PC-9 (cell line): ENCODE measurements at regions not wholly inside any gene's neighbourhood (a gene's known extent, or its start where the extent isn't known, plus 50 kb on each side); places are given as distances from the start of the nearest gene placed in this dataset.

Experiments used
- BruUV-seq: library from RNA; stranded (reverse); fragments of 400-500 nt; replicated peaks from 2 replicates; lab custom pipeline; 2021; lab: Mats Ljungman, UMichigan
- CTCF ChIA-PET: fragments of 300-600 bp; sonication (Branson Sonifier 250); formaldehyde crosslinking; loops from one replicate; lab custom pipeline; 2022; ENCODE audit warnings: antibody characterized with exemption; lab: Charles Lee
- POLR2A ChIA-PET: fragments of 300-600 bp; sonication (Branson Sonifier 250); formaldehyde crosslinking; loops from one replicate; lab custom pipeline; 2022; ENCODE audit warnings: antibody characterized with exemption; ENCODE audit not compliant: unreplicated experiment; lab: Charles Lee
- DNase-seq, 2 experiments: peaks; one replicate each; pipeline versions ENCODE4 v3.0.0 to v3.0.0-alpha.2; 2015 to 2022; ENCODE audit warnings: mixed read lengths in 1 of 2
- H2AFZ ChIP-seq: fragments of 200-600 bp; sonication (generic); 2 replicates; pipeline ENCODE4 v1.8.1; 2017; ENCODE audit warnings: antibody characterized with exemption
- H3F3A ChIP-seq: fragments of 200-600 bp; sonication (generic); 2 replicates; pipeline ENCODE4 v1.8.1; 2017; ENCODE audit warnings: antibody characterized with exemption, mild to moderate bottlenecking, low read depth; ENCODE audit not compliant: insufficient read depth
- H3K27ac ChIP-seq: fragments of 200-600 bp; sonication (generic); 2 replicates; pipeline ENCODE4 v1.6.1; 2016; ENCODE audit warnings: mixed run types
- H3K27me3 ChIP-seq: fragments of 200-600 bp; sonication (generic); 2 replicates; pipeline ENCODE4 v1.6.1; 2016; ENCODE audit warnings: low read depth, mixed run types; ENCODE audit not compliant: insufficient read depth
- H3K36me3 ChIP-seq: fragments of 200-600 bp; sonication (generic); 2 replicates; pipeline ENCODE4 v1.6.1; 2016; ENCODE audit warnings: low read depth, mixed run types
- H3K4me1 ChIP-seq: fragments of 200-600 bp; sonication (generic); replicated peaks from 2 replicates; pipeline ENCODE4 v1.6.1; 2016; ENCODE audit warnings: mixed run types; ENCODE audit not compliant: insufficient read depth
- H3K4me2 ChIP-seq: fragments of 200-600 bp; sonication (generic); 2 replicates; pipeline ENCODE4 v1.6.1; 2017; ENCODE audit warnings: mixed run types
- H3K4me3 ChIP-seq: fragments of 200-600 bp; sonication (generic); 2 replicates; pipeline ENCODE4 v1.6.1; 2016; ENCODE audit warnings: mixed run types
- H3K79me2 ChIP-seq: fragments of 200-600 bp; sonication (generic); 2 replicates; pipeline ENCODE4 v1.6.1; 2017; ENCODE audit warnings: low read depth, mixed run types
- H3K9me2 ChIP-seq: fragments of 200-600 bp; sonication (generic); 2 replicates; pipeline ENCODE4 v1.8.1; 2017; ENCODE audit warnings: mild to moderate bottlenecking; ENCODE audit not compliant: insufficient read depth
- H3K9me3 ChIP-seq: fragments of 200-600 bp; sonication (generic); 2 replicates; pipeline ENCODE4 v1.8.1; 2016; ENCODE audit warnings: low read depth; ENCODE audit not compliant: insufficient read depth
- H4K20me1 ChIP-seq: fragments of 200-600 bp; sonication (generic); 2 replicates; pipeline ENCODE4 v1.8.1; 2017; ENCODE audit not compliant: insufficient read depth
- CTCF ChIP-seq: fragments of 200-600 bp; sonication (generic); conservative IDR thresholded peaks from 2 replicates; pipeline ENCODE4 v1.6.1; 2017; ENCODE audit warnings: mixed run types, antibody characterized with exemption, mild to moderate bottlenecking, moderate library complexity
- EZH2 ChIP-seq: fragments of 200-600 bp; sonication (generic); IDR thresholded peaks from 2 replicates; pipeline ENCODE4 v1.8.0; 2017; ENCODE audit warnings: antibody characterized with exemption, low read depth
- intact Hi-C: fragments of 100-400 bp; cut with micrococcal nuclease; formaldehyde crosslinking; loops from one replicate; pipeline ENCODE4 v1.10.0; 2022; ENCODE audit not compliant: unreplicated experiment

- Histone ChIP-seq H3K9me3 (no peaks in the 10 kb centered on the region), H3K9me2 (no peaks in the 10 kb centered on the region; the same call in 1 of the 2 replicates), H3K27ac (no peak overlapping the region), H3K27me3 (no peaks in the 10 kb centered on the region), H3K4me1 (no peaks in the 10 kb centered on the region), H2AFZ (no peak overlapping the region), H3K36me3 (no peaks in the 10 kb centered on the region), H4K20me1 (no peaks in the 10 kb centered on the region), H3K4me3 (no peak overlapping the region), H3F3A (no peaks in the 10 kb centered on the region), H3K4me2 (no peak overlapping the region), H3K79me2 (no peaks in the 10 kb centered on the region)
- no TSS peak for BruUV-seq
- TF ChIP-seq CTCF (no peak), EZH2 (no peak)
- intact Hi-C loops, result no loop called here
- DNase-seq, result no peak
- ChIA-PET POLR2A (no interaction called here), CTCF (no interaction called here)
Measured at GRCh38 chr3:110193074-110193473, 855.7 kb upstream of the DPPA4 start.

GRCh38 chr3:110198717-110199587 lies 861.6 kb upstream of the DPPA4 start:
- H3F3A ChIP-seq, result no peaks in the 10 kb centered on the region
- CTCF ChIA-PET, result no interaction called here
- no peaks in the 10 kb centered on the region for H3K79me2 ChIP-seq
- no peak overlapping the region for H3K27ac ChIP-seq
- no peak overlapping the region for H2AFZ ChIP-seq
- H3K4me3 ChIP-seq, result no peak overlapping the region
- no peaks in the 10 kb centered on the region for H3K27me3 ChIP-seq
- BruUV-seq, result no TSS peak
- H3K9me2 ChIP-seq, result no peaks in the 10 kb centered on the region
- intact Hi-C loops, result no loop called here
- no peaks in the 10 kb centered on the region for H3K36me3 ChIP-seq
- TF ChIP-seq EZH2, result no peak
- TF ChIP-seq CTCF, result no peak
- no peak for DNase-seq
- no peaks in the 10 kb centered on the region for H3K4me1 ChIP-seq
- H4K20me1 ChIP-seq, result no peaks in the 10 kb centered on the region
- H3K4me2 ChIP-seq, result no peak overlapping the region
- H3K9me3 ChIP-seq, result no peaks in the 10 kb centered on the region
- POLR2A ChIA-PET, result no interaction called here

GRCh38 chr3:110199588-110199943 lies 862.2 kb upstream of the DPPA4 start:
- Histone ChIP-seq H3K27me3 (no peaks in the 10 kb centered on the region), H2AFZ (no peak overlapping the region), H4K20me1 (no peaks in the 10 kb centered on the region), H3K79me2 (no peaks in the 10 kb centered on the region), H3K9me3 (no peaks in the 10 kb centered on the region), H3K4me3 (no peak overlapping the region), H3F3A (no peaks in the 10 kb centered on the region), H3K4me2 (no peak overlapping the region), H3K9me2 (no peaks in the 10 kb centered on the region), H3K4me1 (no peaks in the 10 kb centered on the region), H3K36me3 (no peaks in the 10 kb centered on the region), H3K27ac (no peak overlapping the region)
- DNase-seq, result no peak
- ChIA-PET POLR2A (no interaction called here), CTCF (no interaction called here)
- intact Hi-C loops, result no loop called here
- TF ChIP-seq CTCF (no peak), EZH2 (no peak)
- BruUV-seq, result no TSS peak
